22Rv1 (cell line): ENCODE measurements at regions not wholly inside any gene's neighbourhood (a gene's known extent, or its start where the extent isn't known, plus 50 kb on each side); places are given as distances from the start of the nearest gene placed in this dataset.

Experiments
- ZFX ChIP-seq: fragments of 450-650 bp; IDR thresholded peaks from 2 replicates; pipeline ENCODE4 v1.6.1; 2017; ENCODE audit warnings: antibody characterized with exemption, borderline replicate concordance
- TF ChIP-seq, protein P1 (sequence below): fragments of 450-650 bp; IDR thresholded peaks from 2 replicates; pipeline ENCODE4 v1.5.1; 2017; ENCODE audit warnings: mild to moderate bottlenecking

DNA sequence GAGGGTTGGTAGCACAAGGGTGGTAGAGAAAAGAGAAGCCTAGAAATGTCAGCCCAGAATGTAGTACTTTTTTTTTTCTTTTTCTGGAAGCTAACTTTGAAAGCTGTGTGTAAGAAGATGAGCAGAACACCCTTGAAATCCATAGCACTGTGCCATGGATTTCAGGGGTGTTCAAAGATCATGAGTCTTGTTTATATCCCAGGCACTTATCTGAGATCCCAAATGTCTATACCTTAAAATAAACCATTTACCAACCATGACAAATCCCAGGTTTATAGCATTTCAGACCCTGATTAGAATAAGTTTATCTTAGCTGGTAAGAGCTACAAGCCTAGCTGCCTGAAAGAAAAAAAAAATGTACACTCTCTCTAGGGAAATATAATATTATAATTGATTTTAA is 389.9 kb upstream of the ANXA10 start:
- TF ChIP-seq, protein P1, sequence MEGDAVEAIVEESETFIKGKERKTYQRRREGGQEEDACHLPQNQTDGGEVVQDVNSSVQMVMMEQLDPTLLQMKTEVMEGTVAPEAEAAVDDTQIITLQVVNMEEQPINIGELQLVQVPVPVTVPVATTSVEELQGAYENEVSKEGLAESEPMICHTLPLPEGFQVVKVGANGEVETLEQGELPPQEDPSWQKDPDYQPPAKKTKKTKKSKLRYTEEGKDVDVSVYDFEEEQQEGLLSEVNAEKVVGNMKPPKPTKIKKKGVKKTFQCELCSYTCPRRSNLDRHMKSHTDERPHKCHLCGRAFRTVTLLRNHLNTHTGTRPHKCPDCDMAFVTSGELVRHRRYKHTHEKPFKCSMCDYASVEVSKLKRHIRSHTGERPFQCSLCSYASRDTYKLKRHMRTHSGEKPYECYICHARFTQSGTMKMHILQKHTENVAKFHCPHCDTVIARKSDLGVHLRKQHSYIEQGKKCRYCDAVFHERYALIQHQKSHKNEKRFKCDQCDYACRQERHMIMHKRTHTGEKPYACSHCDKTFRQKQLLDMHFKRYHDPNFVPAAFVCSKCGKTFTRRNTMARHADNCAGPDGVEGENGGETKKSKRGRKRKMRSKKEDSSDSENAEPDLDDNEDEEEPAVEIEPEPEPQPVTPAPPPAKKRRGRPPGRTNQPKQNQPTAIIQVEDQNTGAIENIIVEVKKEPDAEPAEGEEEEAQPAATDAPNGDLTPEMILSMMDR: no peak
- TF ChIP-seq ZFX: no peak
